Transverse colon (tissue), 4 donors: ENCODE measurements at regions not wholly inside any gene's neighbourhood (a gene's known extent, or its start where the extent isn't known, plus 50 kb on each side); places are given as distances from the start of the nearest gene placed in this dataset.

Source experiments
- DNase-seq: peaks from one replicate; pipeline ENCODE4 v3.0.0-alpha.2; 2019
- H3K27ac ChIP-seq, 4 donors: fragments of 200-600 bp; sonication (generic); 2 replicates each; pipeline ENCODE4 v1.5.1; 2016 to 2018; ENCODE audit warnings: inconsistent platforms in 4 of 4
- H3K27me3 ChIP-seq: fragments of 200-600 bp; sonication (generic); 2 replicates; pipeline ENCODE4 v1.5.1; 2017; ENCODE audit warnings: inconsistent platforms
- H3K36me3 ChIP-seq, 4 donors: fragments of 200-600 bp; sonication (generic); 2 replicates each; pipeline ENCODE4 v1.5.1; 2017 to 2019; ENCODE audit warnings: inconsistent platforms in 4 of 4
- H3K4me1 ChIP-seq, 4 donors: fragments of 200-600 bp; sonication (generic); 2 replicates each; pipeline ENCODE4 v1.5.1; 2017 to 2020; ENCODE audit warnings: inconsistent platforms in 4 of 4
- H3K4me3 ChIP-seq, 4 donors: fragments of 200-600 bp; sonication (generic); 1 replicate in 1 of 4; 2 replicates in 3 of 4; pipeline versions ENCODE4 v1.5.1 to v1.6.1; 2017 to 2019; ENCODE audit warnings: inconsistent platforms in 4 of 4
- H3K9me3 ChIP-seq, 2 donors: fragments of 200-600 bp; sonication (generic); 2 replicates each; pipeline ENCODE4 v1.5.1; 2017 to 2019; ENCODE audit warnings: inconsistent platforms in 2 of 2
- EP300 ChIP-seq: sonication (generic); formaldehyde crosslinking; IDR thresholded peaks from one replicate; pipeline ENCODE4 v1.6.1; 2017; ENCODE audit warnings: antibody characterized with exemption, low read depth
- POLR2A ChIP-seq: fragments of 450-650 bp; IDR thresholded peaks from one replicate; pipeline ENCODE4 v1.6.1; 2016; ENCODE audit warnings: antibody characterized with exemption, mild to moderate bottlenecking, moderate library complexity
- POLR2AphosphoS5 ChIP-seq, 3 donors: sonication (generic); formaldehyde crosslinking; IDR thresholded peaks; one replicate each; pipeline ENCODE4 v1.6.1; 2016; ENCODE audit warnings: antibody characterized with exemption in 3 of 3
- WGBS, 2 donors: methylation state at CpG; one replicate each; pipeline ENCODE4 v1.1.5; 2018; ENCODE audit warnings: low coverage in 1 of 2; 5-methylcytosine and 5-hydroxymethylcytosine counted together
- in situ Hi-C, 4 donors: fragments of 200-750 bp; cut with MboI; loops; one replicate each; pipeline versions ENCODE4 v1.15.0 to v1.15.1; 2017; ENCODE audit warnings: low sequenced_read_pairs in 3 of 4, low pct_ligation_motif_present in 1 of 4, low pct_unique_long_range_greater_than_20kb in 1 of 4
- intact Hi-C: fragments of 100-400 bp; cut with DNase I; formaldehyde crosslinking; loops from one replicate; pipeline ENCODE4 v1.15.1; 2023; ENCODE audit warnings: low total_unique reads
- TF ChIP-seq, protein P1 (sequence below), 5 experiments: fragments of 200-600 bp in 3 of 5; fragments of 450-650 bp in 2 of 5; sonication (generic) in 3 of 5; IDR thresholded peaks; 1 replicate in 2 of 5; 2 replicates in 3 of 5; pipeline ENCODE4 v1.5.1; 2016 to 2017; ENCODE audit warnings: antibody characterized with exemption in 5 of 5, inconsistent platforms in 3 of 5, mild to moderate bottlenecking in 2 of 5, moderate library complexity in 1 of 5

DNA sequence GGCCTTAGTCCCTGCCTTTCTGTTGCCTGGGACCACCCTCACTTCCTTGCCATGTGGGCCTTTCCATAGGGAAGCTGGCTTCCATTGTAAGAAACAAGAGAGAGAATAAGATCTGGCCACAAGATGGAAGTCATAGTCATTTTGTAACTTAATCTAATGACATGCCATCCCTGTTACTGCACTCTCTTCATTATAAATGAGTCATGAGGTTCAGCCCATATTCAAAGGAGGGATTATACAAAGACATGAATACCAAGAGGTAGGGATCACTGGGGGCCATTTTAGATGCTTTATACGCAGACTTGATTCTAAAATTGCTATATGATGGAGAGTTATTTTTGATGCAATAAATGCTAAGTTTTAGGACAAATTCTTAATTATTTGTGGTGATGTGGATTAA is 75.2 kb upstream of the CELF2 start:
- intact Hi-C loops, result no loop called here
- TF ChIP-seq, protein P1, sequence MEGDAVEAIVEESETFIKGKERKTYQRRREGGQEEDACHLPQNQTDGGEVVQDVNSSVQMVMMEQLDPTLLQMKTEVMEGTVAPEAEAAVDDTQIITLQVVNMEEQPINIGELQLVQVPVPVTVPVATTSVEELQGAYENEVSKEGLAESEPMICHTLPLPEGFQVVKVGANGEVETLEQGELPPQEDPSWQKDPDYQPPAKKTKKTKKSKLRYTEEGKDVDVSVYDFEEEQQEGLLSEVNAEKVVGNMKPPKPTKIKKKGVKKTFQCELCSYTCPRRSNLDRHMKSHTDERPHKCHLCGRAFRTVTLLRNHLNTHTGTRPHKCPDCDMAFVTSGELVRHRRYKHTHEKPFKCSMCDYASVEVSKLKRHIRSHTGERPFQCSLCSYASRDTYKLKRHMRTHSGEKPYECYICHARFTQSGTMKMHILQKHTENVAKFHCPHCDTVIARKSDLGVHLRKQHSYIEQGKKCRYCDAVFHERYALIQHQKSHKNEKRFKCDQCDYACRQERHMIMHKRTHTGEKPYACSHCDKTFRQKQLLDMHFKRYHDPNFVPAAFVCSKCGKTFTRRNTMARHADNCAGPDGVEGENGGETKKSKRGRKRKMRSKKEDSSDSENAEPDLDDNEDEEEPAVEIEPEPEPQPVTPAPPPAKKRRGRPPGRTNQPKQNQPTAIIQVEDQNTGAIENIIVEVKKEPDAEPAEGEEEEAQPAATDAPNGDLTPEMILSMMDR (IDR thresholded peaks at IDR 0.05), result no peak
- no peak for TF ChIP-seq POLR2AphosphoS5 (IDR thresholded peaks at IDR 0.05)
- no peak for TF ChIP-seq EP300
- no peak for DNase-seq
- Histone ChIP-seq H3K9me3 (no peaks in the 10 kb centered on the region), H3K4me3 (no peak overlapping the region), H3K4me1 (no peaks in the 10 kb centered on the region), H3K27ac (no peak overlapping the region), H3K27me3 (no peaks in the 10 kb centered on the region), H3K36me3 (no peaks in the 10 kb centered on the region)
- in situ Hi-C loops, result no loop called here
- 90 to 97% methylated on average over 1 of the region's 1 CpG for WGBS, 2 donors

DNA sequence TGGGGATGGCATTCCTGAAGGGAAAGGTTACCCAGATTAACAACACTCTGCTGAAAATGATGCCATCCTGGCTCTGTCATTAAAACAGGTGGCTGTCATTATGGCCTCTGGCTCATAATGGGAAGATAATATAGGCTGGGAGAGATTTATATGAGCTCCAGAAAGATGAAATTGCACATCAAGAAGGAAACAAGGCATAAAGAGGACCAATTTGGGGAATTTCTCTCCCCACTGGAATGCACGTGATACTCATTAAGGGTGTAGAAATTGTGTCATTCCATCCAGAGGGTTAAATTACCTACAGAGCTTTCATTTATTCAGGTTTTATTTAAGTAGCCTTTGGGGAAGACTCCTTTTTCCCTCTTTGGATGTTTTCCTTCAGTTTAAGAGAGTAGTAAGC is 71.6 kb upstream of the CELF2 start:
- no peaks in the 10 kb centered on the region for H3K9me3 ChIP-seq
- H3K27ac ChIP-seq, result no peak overlapping the region
- TF ChIP-seq POLR2A (no peak), EP300 (no peak), POLR2AphosphoS5 (IDR thresholded peaks at IDR 0.05) (no peak)
- TF ChIP-seq, protein P1 (IDR thresholded peaks at IDR 0.05), result no peak
- no peaks in the 10 kb centered on the region for H3K27me3 ChIP-seq
- no peaks in the 10 kb centered on the region for H3K4me1 ChIP-seq
- 94% methylated on average over 1 of the region's 1 CpG; no CpG with 5 or more reads in 1 of the 2 donors for WGBS, 2 donors
- in situ Hi-C loops (no loop called here), intact Hi-C loops (no loop called here)
- no peaks in the 10 kb centered on the region for H3K36me3 ChIP-seq
- H3K4me3 ChIP-seq, result no peak overlapping the region
- DNase-seq, result no peak

DNA sequence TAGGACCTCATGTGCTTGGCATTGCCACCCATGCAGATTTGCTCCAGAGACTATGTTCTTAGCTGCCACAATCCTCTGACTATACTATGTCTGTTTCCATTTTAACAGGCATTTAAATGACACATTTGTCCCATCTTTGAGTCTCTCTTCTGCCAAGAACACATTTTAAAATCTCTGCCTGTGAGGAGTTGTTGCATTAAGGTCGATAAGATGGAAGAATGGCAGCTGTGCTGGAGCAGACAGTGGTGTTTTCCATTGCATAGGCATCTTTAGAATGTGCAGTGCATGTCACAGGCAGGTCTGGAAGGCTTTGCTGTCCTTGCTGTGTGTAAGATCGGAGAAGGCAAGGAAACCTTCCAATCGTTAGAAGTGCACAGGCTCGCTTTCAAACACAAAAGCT is 70.9 kb upstream of the CELF2 start:
- 43 to 74% methylated on average over 1 to 4 of the region's 4 CpGs for WGBS, 2 donors
- Histone ChIP-seq H3K9me3 (no peaks in the 10 kb centered on the region), H3K4me3 (no peak overlapping the region), H3K36me3 (no peaks in the 10 kb centered on the region), H3K27ac (no peak overlapping the region), H3K27me3 (no peaks in the 10 kb centered on the region), H3K4me1 (no peaks in the 10 kb centered on the region)
- intact Hi-C loops, result no loop called here
- DNase-seq, result no peak
- in situ Hi-C loops, result no loop called here
- TF ChIP-seq, protein P1 (IDR thresholded peaks at IDR 0.05), result no peak

DNA sequence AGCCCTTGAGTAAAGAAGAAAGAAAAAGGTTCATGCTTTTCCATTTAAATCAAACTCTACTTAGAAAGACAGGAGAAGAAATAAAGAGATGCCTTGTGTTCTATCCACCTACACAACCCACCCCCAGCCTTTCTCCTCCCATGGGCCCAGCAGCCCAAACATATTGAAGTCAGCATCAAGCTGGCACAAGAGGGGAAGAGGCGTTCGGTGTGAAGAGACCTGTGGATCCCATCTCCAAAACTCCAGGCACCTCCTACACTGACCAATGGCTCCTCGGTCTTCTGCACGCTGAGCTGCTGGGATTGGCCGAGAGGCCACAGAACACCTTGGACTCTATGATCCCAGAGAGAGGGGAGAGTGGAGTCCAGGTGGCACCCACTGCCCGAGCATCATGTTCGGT is 66.0 kb upstream of the CELF2 start:
- no peaks in the 10 kb centered on the region for H3K27me3 ChIP-seq
- H3K4me1 ChIP-seq, result no peaks in the 10 kb centered on the region
- H3K4me3 ChIP-seq, result no peak overlapping the region
- 92% methylated on average over 7 of the region's 7 CpGs; no CpG with 5 or more reads in 1 of the 2 donors for WGBS, 2 donors
- H3K9me3 ChIP-seq, result no peaks in the 10 kb centered on the region
- TF ChIP-seq POLR2A (no peak), EP300 (no peak), POLR2AphosphoS5 (IDR thresholded peaks at IDR 0.05) (no peak)
- TF ChIP-seq, protein P1 (IDR thresholded peaks at IDR 0.05), result no peak
- H3K27ac ChIP-seq, result no peak overlapping the region
- in situ Hi-C loops, result no loop called here
- H3K36me3 ChIP-seq, result no peaks in the 10 kb centered on the region
- DNase-seq, result no peak
- intact Hi-C loops, result no loop called here
